Psoas muscle (tissue), 7 donors: ENCODE measurements at regions not wholly inside any gene's neighbourhood (a gene's known extent, or its start where the extent isn't known, plus 50 kb on each side); places are given as distances from the start of the nearest gene placed in this dataset.

Experiments used
- ATAC-seq, 4 donors: fragments of 200-7000 bp; cut with Tn5 transposase; one replicate each; pipeline ENCODE4 v1.9.1; 2020; ENCODE audit warnings: moderate library complexity in 3 of 4, mild to moderate bottlenecking in 2 of 4
- DNase-seq, 2 donors: peaks; one replicate each; pipeline ENCODE4 v3.0.0-alpha.2; 2020
- H3K27ac ChIP-seq: fragments of 200-600 bp; one replicate; pipeline ENCODE4 v1.8.0; 2022
- H3K27me3 ChIP-seq, 3 donors: fragments of 200-600 bp in 1 of 3; one replicate each; pipeline versions ENCODE4 v1.6.1 to v1.8.0; 2013 to 2022; ENCODE audit warnings: low read length in 2 of 3, mild to moderate bottlenecking in 2 of 3, moderate library complexity in 1 of 3; ENCODE audit not compliant: insufficient read depth in 3 of 3
- H3K36me3 ChIP-seq, 2 donors: fragments of 200-600 bp in 1 of 2; one replicate each; pipeline versions ENCODE4 v1.6.1 to v1.8.0; 2013 to 2022; ENCODE audit warnings: low read depth in 1 of 2, mild to moderate bottlenecking in 1 of 2, moderate library complexity in 1 of 2; ENCODE audit not compliant: insufficient read depth in 1 of 2
- H3K4me1 ChIP-seq: fragments of 200-600 bp; one replicate; pipeline ENCODE4 v1.8.0; 2022
- H3K4me3 ChIP-seq: fragments of 200-600 bp; one replicate; pipeline ENCODE4 v1.8.0; 2022; ENCODE audit warnings: mild to moderate bottlenecking
- H3K9me3 ChIP-seq: fragments of 200-600 bp; one replicate; pipeline ENCODE4 v1.8.0; 2022
- CTCF ChIP-seq: fragments of 200-600 bp; IDR thresholded peaks from one replicate; pipeline ENCODE4 v1.8.0; 2022; ENCODE audit warnings: antibody characterized with exemption
- WGBS, 3 donors: extraction: QIAGEN DNeasy Blood & Tissue Kit; methylation state at CpG; one replicate each; pipeline versions ENCODE4 v1.1.6 to v1.1.7; 2013; 5-methylcytosine and 5-hydroxymethylcytosine counted together
- intact Hi-C, 2 donors: fragments of 100-400 bp; cut with DNase I; formaldehyde crosslinking; loops; one replicate each; pipeline versions ENCODE4 v1.11.0 to v1.14.2; 2022
- donor health status: healthy with polysubstance abuse.
- donor health status: DM: no; HTN: no; CAD: no; lungs with moderate emphysema.
- donor health status: Bipolar disorder and iron deficiency.
- donor health status: healthy.
- donor health status: DM: yes; HTN: yes; CAD: no.
- donor health status: DM: no; HTN: no; CAD: no.
- donor health status: DM: yes; HTN: yes; CAD: no.

DNA sequence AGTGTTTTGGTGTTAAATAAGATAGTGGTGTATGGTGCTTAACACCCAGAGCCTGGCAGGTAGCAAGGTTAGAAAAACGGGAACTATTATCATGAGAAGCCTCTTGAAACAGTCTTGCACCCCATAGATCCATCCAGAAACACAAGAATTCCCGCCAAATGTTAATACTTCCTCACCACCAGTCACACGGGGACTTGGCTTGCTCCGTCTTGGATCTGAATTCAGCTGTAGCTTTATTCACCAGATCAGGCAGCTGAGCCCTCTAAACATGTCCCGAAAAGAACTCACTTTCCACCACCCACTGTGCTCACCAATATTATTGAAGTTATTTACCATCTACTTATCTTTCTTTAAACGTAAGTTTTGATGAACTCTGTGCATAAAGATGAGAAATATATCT is 101.6 kb upstream of the PTPN3 start:
- WGBS, 3 donors, result 42 to 55% (median 42%) methylated on average over 6 of the region's 6 CpGs
- Histone ChIP-seq H3K27ac (no peak overlapping the region), H3K27me3 (no peaks in the 10 kb centered on the region), H3K4me1 (no peaks in the 10 kb centered on the region), H3K36me3 (no peaks in the 10 kb centered on the region), H3K9me3 (no peaks in the 10 kb centered on the region), H3K4me3 (no peak overlapping the region)
- DNase-seq (no peak), ATAC-seq (no peak)
- intact Hi-C loops, result no loop called here
- no peak for TF ChIP-seq CTCF

- Histone ChIP-seq H3K36me3 (no peaks in the 10 kb centered on the region), H3K4me3 (no peak overlapping the region), H3K27ac (no peak overlapping the region), H3K4me1 (no peaks in the 10 kb centered on the region), H3K9me3 (no peaks in the 10 kb centered on the region), H3K27me3 (no peaks in the 10 kb centered on the region)
- ATAC-seq (no peak), DNase-seq (no peak)
- WGBS, 3 donors, result 54 to 85% (median 62%) methylated on average over 2 of the region's 2 CpGs
- intact Hi-C loops, result no loop called here
- no peak for TF ChIP-seq CTCF
Observed at GRCh38 chr9:109600142-109600541, 102.0 kb upstream of the PTPN3 start.

DNA sequence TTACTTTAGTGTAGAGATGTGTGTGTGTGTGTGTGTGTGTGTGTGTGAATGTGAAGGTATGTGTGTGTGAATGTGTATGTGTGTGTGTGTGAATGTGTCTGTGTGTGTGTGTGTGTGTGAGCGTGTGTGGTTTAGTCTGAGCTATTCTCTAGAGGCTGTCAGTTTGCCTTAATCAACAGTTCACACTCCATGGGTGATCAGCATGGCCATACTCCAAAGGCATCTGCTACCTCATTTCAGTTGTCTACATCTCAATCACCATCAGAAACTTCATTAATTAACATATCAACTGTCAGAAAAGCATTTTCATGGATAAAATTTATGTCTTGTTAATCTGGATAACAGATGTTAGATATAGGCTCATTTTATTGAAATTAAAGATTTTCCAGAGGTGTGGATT is 103.1 kb upstream of the PTPN3 start:
- Histone ChIP-seq H3K4me1 (no peaks in the 10 kb centered on the region), H3K36me3 (no peaks in the 10 kb centered on the region), H3K27me3 (no peaks in the 10 kb centered on the region), H3K27ac (no peak overlapping the region), H3K4me3 (no peak overlapping the region), H3K9me3 (no peaks in the 10 kb centered on the region)
- ATAC-seq, result no peak
- WGBS, 3 donors, result 89 to 94% (median 93%) methylated on average over 1 of the region's 1 CpG
- TF ChIP-seq CTCF, result no peak
- intact Hi-C loops, result no loop called here
- no peak for DNase-seq

GRCh38 chr9:109602987-109603386 is 104.9 kb upstream of the PTPN3 start:
- ATAC-seq (no peak), DNase-seq (no peak)
- Histone ChIP-seq H3K27me3 (no peaks in the 10 kb centered on the region), H3K4me1 (no peaks in the 10 kb centered on the region), H3K9me3 (no peaks in the 10 kb centered on the region), H3K27ac (no peak overlapping the region), H3K4me3 (no peak overlapping the region), H3K36me3 (no peaks in the 10 kb centered on the region)
- TF ChIP-seq CTCF, result no peak
- WGBS, 3 donors, result 68 to 85% (median 81%) methylated on average over 4 of the region's 4 CpGs
- intact Hi-C loops, result no loop called here

DNA sequence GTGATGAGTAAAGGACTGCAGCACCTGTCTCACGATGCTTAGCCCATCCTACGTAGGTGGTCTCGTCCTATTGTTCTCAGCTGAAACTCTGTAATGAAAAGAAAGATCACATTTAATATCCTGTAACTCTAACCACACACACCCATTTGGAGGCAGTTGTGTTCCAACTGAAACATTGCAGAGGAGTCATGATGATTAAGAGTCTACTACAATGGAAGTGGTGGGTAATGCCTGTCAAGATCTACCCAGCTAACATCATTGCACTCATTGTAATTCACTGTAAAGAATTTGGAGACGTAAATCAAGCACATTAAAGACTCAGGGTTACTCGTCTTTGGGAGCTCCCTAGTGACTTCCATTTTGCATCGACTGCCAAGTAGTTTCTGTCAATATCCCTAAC is 106.0 kb upstream of the PTPN3 start:
- Histone ChIP-seq H3K27me3 (no peaks in the 10 kb centered on the region), H3K9me3 (no peaks in the 10 kb centered on the region), H3K4me3 (no peak overlapping the region), H3K27ac (no peak overlapping the region), H3K36me3 (no peaks in the 10 kb centered on the region), H3K4me1 (no peaks in the 10 kb centered on the region)
- WGBS, 3 donors, result 37 to 51% (median 43%) methylated on average over 6 of the region's 6 CpGs
- TF ChIP-seq CTCF, result no peak
- DNase-seq (no peak), ATAC-seq (no peak)
- intact Hi-C loops, result no loop called here
